ENCODE measurements at regions not wholly inside any gene's neighbourhood (a gene's known extent, or its start where the extent isn't known, plus 50 kb on each side); places are given as distances from the start of the nearest gene placed in this dataset.

- FAIRE-seq, result no peak
- 96 to 98% methylated on average over 3 of the region's 3 CpGs for WGBS, 2 donors
Measured at GRCh38 chr1:89472886-89473417, 51.7 kb upstream of the LRRC8B start.

More at GRCh38 chr1:89472886-89473417, 51.7 kb upstream of the LRRC8B start:
- no peak for DNase-seq
- TF ChIP-seq CTCF (IDR thresholded peaks at IDR 0.05), result no peak
- intact Hi-C loops (cut with DNase I), result no loop called here
- Histone ChIP-seq H3K4me3 (no peak overlapping the region), H3K4me1 (no peaks in the 10 kb centered on the region), H3K27ac (no peak overlapping the region), H3K27me3 (no peaks in the 10 kb centered on the region), H3K36me3 (no peaks in the 10 kb centered on the region), H3K9me3 (no peaks in the 10 kb centered on the region)
- ATAC-seq, result no peak

Measured in pancreas (tissue), 10 donors.